GM10266 (cell line): ENCODE measurements at regions not wholly inside any gene's neighbourhood (a gene's known extent, or its start where the extent isn't known, plus 50 kb on each side); places are given as distances from the start of the nearest gene placed in this dataset.

Experiments
- DNase-seq: peaks from one replicate; pipeline ENCODE4 v3.0.0; 2012; ENCODE audit errors: extremely low spot score
- TF ChIP-seq, protein P1 (sequence below): IDR thresholded peaks from 2 replicates; pipeline ENCODE4 v1.5.1; 2012; ENCODE audit warnings: mild to moderate bottlenecking, low read depth; ENCODE audit not compliant: control insufficient read depth, insufficient read depth; ENCODE audit errors: missing control alignments

DNA sequence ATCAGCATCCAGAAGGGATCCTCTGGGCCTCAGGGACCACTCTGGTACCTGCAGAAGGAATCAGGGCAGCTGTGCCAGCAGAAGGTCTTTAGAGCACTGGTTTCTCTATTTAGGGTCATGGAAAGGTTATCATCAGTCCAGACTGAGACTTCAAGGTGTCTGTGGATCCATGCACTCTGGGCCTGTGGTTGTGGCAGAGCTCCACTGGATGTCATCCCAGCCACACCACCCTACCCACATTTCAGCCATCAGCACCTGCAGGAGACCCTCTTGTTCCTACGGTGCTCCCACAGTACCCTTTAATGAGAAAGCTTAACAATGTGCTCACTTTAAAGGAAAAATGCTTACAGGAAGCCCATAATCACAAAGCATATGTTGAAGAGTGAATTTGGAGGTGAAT lies 603.4 kb upstream of the CCDC54 start:
- TF ChIP-seq, protein P1, sequence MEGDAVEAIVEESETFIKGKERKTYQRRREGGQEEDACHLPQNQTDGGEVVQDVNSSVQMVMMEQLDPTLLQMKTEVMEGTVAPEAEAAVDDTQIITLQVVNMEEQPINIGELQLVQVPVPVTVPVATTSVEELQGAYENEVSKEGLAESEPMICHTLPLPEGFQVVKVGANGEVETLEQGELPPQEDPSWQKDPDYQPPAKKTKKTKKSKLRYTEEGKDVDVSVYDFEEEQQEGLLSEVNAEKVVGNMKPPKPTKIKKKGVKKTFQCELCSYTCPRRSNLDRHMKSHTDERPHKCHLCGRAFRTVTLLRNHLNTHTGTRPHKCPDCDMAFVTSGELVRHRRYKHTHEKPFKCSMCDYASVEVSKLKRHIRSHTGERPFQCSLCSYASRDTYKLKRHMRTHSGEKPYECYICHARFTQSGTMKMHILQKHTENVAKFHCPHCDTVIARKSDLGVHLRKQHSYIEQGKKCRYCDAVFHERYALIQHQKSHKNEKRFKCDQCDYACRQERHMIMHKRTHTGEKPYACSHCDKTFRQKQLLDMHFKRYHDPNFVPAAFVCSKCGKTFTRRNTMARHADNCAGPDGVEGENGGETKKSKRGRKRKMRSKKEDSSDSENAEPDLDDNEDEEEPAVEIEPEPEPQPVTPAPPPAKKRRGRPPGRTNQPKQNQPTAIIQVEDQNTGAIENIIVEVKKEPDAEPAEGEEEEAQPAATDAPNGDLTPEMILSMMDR, result no peak
- DNase-seq, result no peak

DNA sequence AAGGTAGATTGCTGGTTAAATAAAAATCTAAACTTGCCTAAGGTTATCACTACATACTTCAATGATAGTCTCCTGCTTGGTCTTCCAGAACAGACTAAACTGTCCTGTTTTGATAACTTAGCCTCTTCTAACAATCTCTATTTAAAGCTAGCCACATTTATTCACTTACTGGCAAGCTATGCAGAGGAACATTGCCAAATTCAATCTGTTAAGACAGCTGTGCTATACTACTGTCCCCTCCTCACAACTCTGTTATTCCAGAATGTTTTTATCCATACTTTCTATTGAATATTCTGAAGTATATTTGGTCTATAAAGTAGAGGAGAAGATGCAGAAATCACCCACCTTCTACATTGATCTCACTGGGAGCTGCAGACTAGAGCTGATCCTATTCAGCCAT lies 594.0 kb upstream of the CCDC54 start:
- TF ChIP-seq, protein P1, result no peak
- no peak for DNase-seq

DNA sequence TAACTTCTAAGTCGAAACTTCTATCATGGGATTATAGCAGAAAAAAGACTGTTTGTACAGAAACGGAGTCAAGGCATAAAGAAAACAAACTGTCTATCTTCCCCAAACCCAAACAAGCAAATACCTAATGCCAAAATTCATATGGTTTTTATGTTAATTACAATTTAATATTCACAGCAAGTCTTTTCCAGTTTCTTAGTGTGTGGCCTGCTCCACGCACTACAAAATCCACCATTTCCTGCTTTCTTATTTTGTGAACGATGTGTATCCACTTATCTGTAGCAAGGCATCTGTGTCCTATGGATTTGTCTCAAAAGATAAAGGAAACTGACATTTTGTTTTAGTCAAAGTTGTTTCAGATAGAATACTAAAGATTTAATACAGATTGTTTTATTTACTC lies 588.0 kb upstream of the CCDC54 start:
- no peak for DNase-seq
- TF ChIP-seq, protein P1, result no peak

DNA sequence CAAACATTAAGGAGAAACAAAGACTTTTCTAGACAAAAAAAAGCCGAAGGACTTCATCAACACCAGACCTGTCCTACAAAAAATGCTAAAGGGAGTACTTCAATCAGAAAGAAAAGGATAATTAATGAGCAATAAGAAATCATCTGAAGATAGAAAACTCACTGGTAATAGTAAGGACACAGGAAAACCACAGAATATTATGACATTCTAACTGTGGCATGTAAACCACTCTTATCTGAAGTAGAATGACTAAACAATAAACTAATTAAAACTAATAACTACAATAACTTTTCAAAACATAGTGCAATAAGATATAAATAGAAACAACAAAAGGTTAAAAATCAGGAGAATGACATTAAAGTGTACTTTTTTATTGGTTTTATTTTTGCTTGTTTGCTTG lies 584.5 kb upstream of the CCDC54 start:
- TF ChIP-seq, protein P1, result no peak
- DNase-seq, result no peak

DNA sequence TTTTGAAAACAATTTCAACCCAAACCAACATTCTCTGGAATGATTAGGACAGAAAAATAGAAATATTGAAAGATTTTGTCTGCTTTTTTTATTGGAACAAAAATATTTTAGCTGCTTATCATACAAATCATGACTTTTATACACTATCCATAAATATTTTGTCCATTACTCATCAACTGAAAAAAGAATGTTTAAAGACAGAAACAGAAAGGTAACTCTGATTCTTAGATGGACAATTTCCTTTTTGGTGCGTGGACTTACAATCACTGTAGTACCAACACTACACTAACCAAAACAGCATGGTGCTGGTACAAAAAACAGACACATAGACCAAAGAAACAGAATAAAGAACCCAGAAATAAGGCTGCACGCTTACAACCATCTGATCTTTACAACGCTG lies 582.8 kb upstream of the CCDC54 start:
- no peak for DNase-seq

DNA sequence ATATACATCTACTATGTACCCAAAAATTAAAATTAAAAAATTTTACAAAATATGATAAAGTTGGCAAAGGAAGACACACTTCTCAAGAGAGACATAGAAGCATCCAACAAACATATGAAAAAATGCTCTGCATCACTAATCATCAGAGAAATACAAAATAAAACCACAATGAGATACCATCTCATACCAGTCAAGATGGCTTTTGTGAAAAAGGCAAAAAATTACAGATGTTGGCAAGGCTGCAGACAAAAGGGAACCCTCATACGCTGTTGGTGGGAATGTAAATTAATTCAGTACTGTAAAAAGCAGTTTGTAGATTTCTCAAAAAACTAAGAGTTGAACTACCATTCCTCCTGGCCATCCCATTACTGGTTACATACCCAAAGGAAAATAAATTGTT lies 581.7 kb upstream of the CCDC54 start:
- DNase-seq, result no peak
- TF ChIP-seq, protein P1, result no peak

More for the DNA sequence above, 582.8 kb upstream of the CCDC54 start:
- TF ChIP-seq, protein P1, result no peak

DNA sequence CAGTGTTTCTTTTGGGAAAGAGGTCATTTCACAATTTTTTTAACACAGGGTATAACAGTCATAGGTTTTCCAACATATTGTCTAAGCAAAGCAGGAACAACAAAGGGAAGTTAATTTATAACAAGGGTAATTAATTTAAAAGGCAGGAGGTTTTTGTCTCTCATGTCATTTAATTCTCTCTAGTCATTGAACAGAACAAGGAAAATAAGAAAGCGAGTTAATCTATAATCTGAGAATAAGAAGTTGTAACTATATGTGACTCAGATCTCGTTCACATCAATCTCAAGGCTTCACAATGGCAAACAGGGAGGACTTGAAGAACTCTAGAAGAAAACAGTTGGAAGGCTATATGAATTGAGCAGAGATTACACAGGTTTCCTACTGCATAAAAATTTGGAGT lies 579.8 kb upstream of the CCDC54 start:
- TF ChIP-seq, protein P1, result no peak
- no peak for DNase-seq
